ENCODE measurements at regions not wholly inside any gene's neighbourhood (a gene's known extent, or its start where the extent isn't known, plus 50 kb on each side); places are given as distances from the start of the nearest gene placed in this dataset.

DNA sequence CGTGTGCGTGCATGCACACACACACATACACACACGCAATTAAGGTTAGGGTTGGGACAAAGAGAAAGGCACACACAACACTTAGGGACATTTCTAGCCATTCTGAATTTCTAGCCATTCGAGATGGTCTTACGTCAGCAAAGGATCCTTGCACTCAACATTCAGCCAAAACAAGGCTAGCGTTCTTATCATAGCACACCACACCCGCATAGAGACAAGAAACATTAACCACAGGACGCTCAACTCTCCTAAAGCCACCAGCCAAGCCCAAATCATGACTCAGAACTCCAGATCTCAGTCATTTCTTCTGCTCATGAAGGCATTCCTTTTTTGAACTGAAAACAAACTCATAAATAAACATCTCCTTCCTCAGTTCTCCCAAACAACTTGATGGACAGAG, 106.8 kb downstream of the LMO4 start:
- TF ChIP-seq, protein P1, sequence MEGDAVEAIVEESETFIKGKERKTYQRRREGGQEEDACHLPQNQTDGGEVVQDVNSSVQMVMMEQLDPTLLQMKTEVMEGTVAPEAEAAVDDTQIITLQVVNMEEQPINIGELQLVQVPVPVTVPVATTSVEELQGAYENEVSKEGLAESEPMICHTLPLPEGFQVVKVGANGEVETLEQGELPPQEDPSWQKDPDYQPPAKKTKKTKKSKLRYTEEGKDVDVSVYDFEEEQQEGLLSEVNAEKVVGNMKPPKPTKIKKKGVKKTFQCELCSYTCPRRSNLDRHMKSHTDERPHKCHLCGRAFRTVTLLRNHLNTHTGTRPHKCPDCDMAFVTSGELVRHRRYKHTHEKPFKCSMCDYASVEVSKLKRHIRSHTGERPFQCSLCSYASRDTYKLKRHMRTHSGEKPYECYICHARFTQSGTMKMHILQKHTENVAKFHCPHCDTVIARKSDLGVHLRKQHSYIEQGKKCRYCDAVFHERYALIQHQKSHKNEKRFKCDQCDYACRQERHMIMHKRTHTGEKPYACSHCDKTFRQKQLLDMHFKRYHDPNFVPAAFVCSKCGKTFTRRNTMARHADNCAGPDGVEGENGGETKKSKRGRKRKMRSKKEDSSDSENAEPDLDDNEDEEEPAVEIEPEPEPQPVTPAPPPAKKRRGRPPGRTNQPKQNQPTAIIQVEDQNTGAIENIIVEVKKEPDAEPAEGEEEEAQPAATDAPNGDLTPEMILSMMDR (IDR thresholded peaks at IDR 0.05): no peak
- no peak for TF ChIP-seq POLR2A (IDR thresholded peaks at IDR 0.05)
